CD4-positive, alpha-beta memory T cell (primary cell): ENCODE measurements at regions not wholly inside any gene's neighbourhood (a gene's known extent, or its start where the extent isn't known, plus 50 kb on each side); places are given as distances from the start of the nearest gene placed in this dataset.

ENCODE experiments used
- CTCF ChIA-PET: fragments of 350-600 bp; sonication (Branson Sonifier 250); formaldehyde crosslinking; loops from one replicate; lab custom pipeline; 2021; ENCODE audit warnings: inconsistent platforms; ENCODE audit not compliant: partially characterized antibody; lab: Charles Lee
- POLR2A ChIA-PET: fragments of 350-600 bp; sonication (Branson Sonifier 250); formaldehyde crosslinking; loops from one replicate; lab custom pipeline; 2021; ENCODE audit not compliant: partially characterized antibody; lab: Charles Lee
- DNase-seq, 5 donors: peaks; one replicate each; pipeline versions ENCODE4 v3.0.0 to v3.0.0-alpha.2; 2020 to 2022; ENCODE audit warnings: mixed read lengths in 1 of 5
- H3K27ac ChIP-seq: one replicate; pipeline ENCODE4 v1.7.0; 2013; ENCODE audit warnings: low read depth, low read length
- H3K27me3 ChIP-seq: 2 replicates; pipeline ENCODE4 v1.7.0; 2013; ENCODE audit warnings: mild to moderate bottlenecking, low read length, moderate library complexity; ENCODE audit not compliant: insufficient read depth
- H3K36me3 ChIP-seq: 2 replicates; pipeline ENCODE4 v1.7.0; 2013; ENCODE audit warnings: mild to moderate bottlenecking, low read length, moderate library complexity; ENCODE audit not compliant: insufficient read depth
- H3K4me1 ChIP-seq: 2 replicates; pipeline ENCODE4 v1.7.0; 2013; ENCODE audit warnings: mild to moderate bottlenecking, low read length, moderate library complexity; ENCODE audit not compliant: insufficient read depth
- H3K4me3 ChIP-seq, 2 donors: one replicate each; pipeline ENCODE4 v1.7.0; 2013; ENCODE audit warnings: low read length in 2 of 2, mild to moderate bottlenecking in 1 of 2
- H3K9me3 ChIP-seq, 2 donors: one replicate each; pipeline ENCODE4 v1.7.0; 2013; ENCODE audit warnings: low read length in 2 of 2, control low read depth in 1 of 2; ENCODE audit not compliant: control insufficient read depth in 1 of 2
- H3K27ac Mint-ChIP-seq, 7 donors: one replicate each; pipeline ENCODE4 v1.8.0; 2020 to 2021; ENCODE audit warnings: mixed read lengths in 7 of 7, mild to moderate bottlenecking in 6 of 7, inconsistent platforms in 3 of 7, moderate library complexity in 3 of 7
- H3K27me3 Mint-ChIP-seq, 2 donors: one replicate each; pipeline ENCODE4 v1.8.0; 2020 to 2021; ENCODE audit warnings: mixed read lengths in 2 of 2
- H3K36me3 Mint-ChIP-seq, 2 donors: one replicate each; pipeline ENCODE4 v1.8.0; 2020 to 2021; ENCODE audit warnings: mixed read lengths in 2 of 2, inconsistent platforms in 1 of 2, mild to moderate bottlenecking in 1 of 2
- H3K4me1 Mint-ChIP-seq, 4 donors: one replicate each; pipeline ENCODE4 v1.8.0; 2020 to 2021; ENCODE audit warnings: mixed read lengths in 4 of 4, mild to moderate bottlenecking in 1 of 4
- H3K4me3 Mint-ChIP-seq, 8 donors: one replicate each; pipeline ENCODE4 v1.8.0; 2020 to 2021; ENCODE audit warnings: mixed read lengths in 8 of 8, mild to moderate bottlenecking in 7 of 8, moderate library complexity in 6 of 8, inconsistent platforms in 3 of 8
- H3K9me3 Mint-ChIP-seq, 8 donors: one replicate each; pipeline ENCODE4 v1.8.0; 2020 to 2021; ENCODE audit warnings: mixed read lengths in 8 of 8, mild to moderate bottlenecking in 5 of 8, inconsistent platforms in 3 of 8, moderate library complexity in 1 of 8
- intact Hi-C: fragments of 100-400 bp; cut with micrococcal nuclease; formaldehyde crosslinking; loops from one replicate; pipeline ENCODE4 v1.15.1; 2023

DNA sequence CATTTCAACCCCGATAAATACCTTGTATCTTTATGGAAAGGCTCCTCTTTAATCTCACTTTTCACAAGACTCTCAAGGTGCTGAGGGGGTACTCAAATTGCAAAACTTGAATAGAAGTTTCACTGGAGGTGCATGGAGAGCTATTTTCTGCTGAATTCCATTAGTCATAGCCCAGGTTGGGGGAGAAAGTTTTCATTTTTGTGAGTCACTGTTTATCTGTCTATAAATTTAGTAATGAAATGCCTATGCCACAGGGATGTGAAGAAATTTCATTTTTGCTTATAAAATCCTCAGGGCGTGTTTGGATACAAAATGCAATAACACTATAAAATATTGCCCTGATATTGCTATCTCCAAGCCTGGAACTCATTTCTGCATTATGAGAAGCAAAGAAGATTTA lies 346.3 kb downstream of the LRATD1 start:
- no peak for DNase-seq
- Histone ChIP-seq H3K4me3 (no peak overlapping the region), H3K9me3 (no peaks in the 10 kb centered on the region), H3K27ac (no peak overlapping the region), H3K27me3 (no peaks in the 10 kb centered on the region), H3K36me3 (no peaks in the 10 kb centered on the region), H3K4me1 (no peaks in the 10 kb centered on the region)
- CTCF ChIA-PET, result no interaction called here
- Mint-ChIP-seq H3K4me3 (no peak overlapping the region), H3K27ac (no peak overlapping the region), H3K9me3 (no peaks in the 10 kb centered on the region), H3K27me3 (peaks cover 3 to 4% of the 10 kb centered on the region in 2 donors), H3K4me1 (no peaks in the 10 kb centered on the region), H3K36me3 (no peaks in the 10 kb centered on the region)
- POLR2A ChIA-PET, result no interaction called here
- intact Hi-C loops, result no loop called here

DNA sequence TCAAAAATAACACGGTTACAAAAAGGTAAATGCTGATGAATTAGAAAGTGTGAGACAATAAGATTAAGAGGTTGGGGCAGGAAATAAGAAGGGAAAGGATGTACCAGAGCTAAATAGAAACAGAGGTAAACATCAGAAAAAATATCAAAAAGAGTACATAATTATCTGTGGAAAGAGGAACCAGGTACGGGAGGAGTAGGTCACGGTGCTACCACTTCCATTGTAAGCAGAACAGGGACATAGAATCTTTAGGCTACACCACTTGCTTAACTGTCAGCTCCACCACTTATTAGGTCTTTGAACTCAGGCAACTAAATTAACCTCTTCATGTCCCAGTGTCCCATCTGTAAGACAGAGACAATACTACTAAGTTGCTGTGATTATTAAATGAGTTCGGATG lies 350.3 kb downstream of the LRATD1 start:
- H3K9me3 ChIP-seq, result no peaks in the 10 kb centered on the region
- intact Hi-C loops, result no loop called here
- H3K4me3 ChIP-seq, result no peak overlapping the region
- Mint-ChIP-seq H3K27me3 (peaks cover 3 to 6% of the 10 kb centered on the region in 2 donors), H3K36me3 (no peaks in the 10 kb centered on the region), H3K4me1 (no peaks in the 10 kb centered on the region), H3K9me3 (peaks cover 0 to 1% (median 0%) of the 10 kb centered on the region in 8 donors), H3K4me3 (no peak overlapping the region), H3K27ac (no peak overlapping the region)
- ChIA-PET POLR2A (no interaction called here), CTCF (no interaction called here)
- H3K27me3 ChIP-seq, result no peaks in the 10 kb centered on the region
- H3K4me1 ChIP-seq, result no peaks in the 10 kb centered on the region
- no peak overlapping the region for H3K27ac ChIP-seq
- H3K36me3 ChIP-seq, result no peaks in the 10 kb centered on the region
- DNase-seq, result no peak

- no peak for DNase-seq
- Mint-ChIP-seq H3K4me1 (no peaks in the 10 kb centered on the region), H3K36me3 (no peaks in the 10 kb centered on the region), H3K27ac (no peak overlapping the region), H3K27me3 (peaks cover 0 to 2% of the 10 kb centered on the region in 2 donors), H3K9me3 (peaks cover 0 to 1% (median 0%) of the 10 kb centered on the region in 8 donors), H3K4me3 (no peak overlapping the region)
- no peak overlapping the region for H3K4me3 ChIP-seq
- H3K27me3 ChIP-seq, result no peaks in the 10 kb centered on the region
- H3K36me3 ChIP-seq, result no peaks in the 10 kb centered on the region
- intact Hi-C loops, result no loop called here
- CTCF ChIA-PET, result no interaction called here
- no peaks in the 10 kb centered on the region for H3K9me3 ChIP-seq
- POLR2A ChIA-PET, result no interaction called here
- H3K4me1 ChIP-seq, result no peaks in the 10 kb centered on the region
- H3K27ac ChIP-seq, result no peak overlapping the region
These were observed 356.1 kb downstream of the LRATD1 start for GRCh38 chr2:14988600-14988999.

- intact Hi-C loops, result no loop called here
- H3K27me3 ChIP-seq, result no peaks in the 10 kb centered on the region
- no peaks in the 10 kb centered on the region for H3K4me1 Mint-ChIP-seq
- no peaks in the 10 kb centered on the region for H3K9me3 ChIP-seq
- H3K9me3 Mint-ChIP-seq, result no peaks in the 10 kb centered on the region
- no peak for DNase-seq
- H3K36me3 ChIP-seq, result no peaks in the 10 kb centered on the region
- H3K27ac ChIP-seq, result no peak overlapping the region
- H3K4me3 Mint-ChIP-seq, result no peak overlapping the region
- no peaks in the 10 kb centered on the region for H3K36me3 Mint-ChIP-seq
- H3K4me3 ChIP-seq, result no peak overlapping the region
- ChIA-PET POLR2A (no interaction called here), CTCF (no interaction called here)
- no peak overlapping the region for H3K27ac Mint-ChIP-seq
- no peaks in the 10 kb centered on the region for H3K27me3 Mint-ChIP-seq
- H3K4me1 ChIP-seq, result no peaks in the 10 kb centered on the region
These were observed 359.2 kb downstream of the LRATD1 start for GRCh38 chr2:14991723-14992122.

- DNase-seq, result no peak
- POLR2A ChIA-PET, result no interaction called here
- Mint-ChIP-seq H3K4me3 (no peak overlapping the region), H3K4me1 (no peaks in the 10 kb centered on the region), H3K27ac (no peak overlapping the region), H3K27me3 (no peaks in the 10 kb centered on the region), H3K36me3 (no peaks in the 10 kb centered on the region), H3K9me3 (no peaks in the 10 kb centered on the region)
- CTCF ChIA-PET, result no interaction called here
- H3K4me1 ChIP-seq, result no peaks in the 10 kb centered on the region
- no peaks in the 10 kb centered on the region for H3K9me3 ChIP-seq
- H3K36me3 ChIP-seq, result no peaks in the 10 kb centered on the region
- H3K4me3 ChIP-seq, result no peak overlapping the region
- no peaks in the 10 kb centered on the region for H3K27me3 ChIP-seq
- H3K27ac ChIP-seq, result no peak overlapping the region
- intact Hi-C loops, result no loop called here
These were observed 362.2 kb downstream of the LRATD1 start for GRCh38 chr2:14994721-14995120.

- ChIA-PET CTCF (no interaction called here), POLR2A (no interaction called here)
- intact Hi-C loops, result no loop called here
- H3K9me3 ChIP-seq, result no peaks in the 10 kb centered on the region
- H3K4me3 ChIP-seq, result no peak overlapping the region
- no peaks in the 10 kb centered on the region for H3K36me3 ChIP-seq
- H3K4me1 ChIP-seq, result no peaks in the 10 kb centered on the region
- no peaks in the 10 kb centered on the region for H3K27me3 Mint-ChIP-seq
- no peaks in the 10 kb centered on the region for H3K4me1 Mint-ChIP-seq
- no peaks in the 10 kb centered on the region for H3K27me3 ChIP-seq
- H3K4me3 Mint-ChIP-seq, result no peak overlapping the region
- no peaks in the 10 kb centered on the region for H3K36me3 Mint-ChIP-seq
- no peak for DNase-seq
- H3K27ac Mint-ChIP-seq, result no peak overlapping the region
- H3K9me3 Mint-ChIP-seq, result no peaks in the 10 kb centered on the region
- H3K27ac ChIP-seq, result no peak overlapping the region
These were observed 364.0 kb downstream of the LRATD1 start for GRCh38 chr2:14996351-14997014.

GRCh38 chr2:14998546-14998945 lies 366.0 kb downstream of the LRATD1 start:
- CTCF ChIA-PET, result no interaction called here
- Mint-ChIP-seq H3K4me3 (no peak overlapping the region), H3K36me3 (no peaks in the 10 kb centered on the region), H3K27me3 (no peaks in the 10 kb centered on the region), H3K4me1 (no peaks in the 10 kb centered on the region), H3K9me3 (no peaks in the 10 kb centered on the region), H3K27ac (no peak overlapping the region)
- POLR2A ChIA-PET, result no interaction called here
- Histone ChIP-seq H3K27ac (no peak overlapping the region), H3K27me3 (no peaks in the 10 kb centered on the region), H3K4me1 (no peaks in the 10 kb centered on the region), H3K36me3 (no peaks in the 10 kb centered on the region), H3K4me3 (no peak overlapping the region), H3K9me3 (no peaks in the 10 kb centered on the region)
- DNase-seq, result no peak
- intact Hi-C loops, result no loop called here
